GM12872 (cell line): ENCODE measurements at regions not wholly inside any gene's neighbourhood (a gene's known extent, or its start where the extent isn't known, plus 50 kb on each side); places are given as distances from the start of the nearest gene placed in this dataset.

ENCODE experiments used
- CTCF ChIP-seq: IDR thresholded peaks from 3 replicates; pipeline ENCODE4 v1.5.1; 2011; ENCODE audit warnings: low read depth, mild to moderate bottlenecking, low read length, moderate library complexity; ENCODE audit not compliant: insufficient read depth

GRCh38 chr7:66296-66695 lies 126.1 kb upstream of the FAM20C start:
- no peak for TF ChIP-seq CTCF

GRCh38 chr7:66741-67140 lies 125.6 kb upstream of the FAM20C start:
- no peak for TF ChIP-seq CTCF

GRCh38 chr7:67661-68395 lies 124.5 kb upstream of the FAM20C start:
- TF ChIP-seq CTCF, result no peak

- TF ChIP-seq CTCF, result no peak
These were observed 123.7 kb upstream of the FAM20C start for GRCh38 chr7:68629-69028.

GRCh38 chr7:80259-81067 lies 111.9 kb upstream of the FAM20C start:
- TF ChIP-seq CTCF, result no peak

GRCh38 chr7:81068-81925 lies 111.1 kb upstream of the FAM20C start:
- TF ChIP-seq CTCF, result no peak
